Mesendoderm (in vitro differentiated cells): ENCODE measurements at regions not wholly inside any gene's neighbourhood (a gene's known extent, or its start where the extent isn't known, plus 50 kb on each side); places are given as distances from the start of the nearest gene placed in this dataset.

Source experiments
- DNase-seq: peaks from one replicate; pipeline ENCODE4 v3.0.0; 2013
- H2AK5ac ChIP-seq: 2 replicates; pipeline ENCODE4 v1.6.1; 2013; ENCODE audit warnings: low read length, inconsistent platforms
- H2BK120ac ChIP-seq: 2 replicates; pipeline ENCODE4 v1.6.1; 2013; ENCODE audit warnings: low read depth, mild to moderate bottlenecking, low read length, moderate library complexity, mixed read lengths
- H2BK15ac ChIP-seq: replicated peaks from 2 replicates; pipeline ENCODE4 v1.6.1; 2013; ENCODE audit warnings: low read depth, mild to moderate bottlenecking, moderate library complexity
- H2BK5ac ChIP-seq: 2 replicates; pipeline ENCODE4 v1.6.1; 2013; ENCODE audit warnings: low read length, inconsistent platforms
- H3K18ac ChIP-seq: 2 replicates; pipeline ENCODE4 v1.6.1; 2013; ENCODE audit warnings: mild to moderate bottlenecking, low read length, mixed read lengths
- H3K23ac ChIP-seq: one replicate; pipeline ENCODE4 v1.6.1; 2013; ENCODE audit warnings: low read length
- H3K27ac ChIP-seq: 2 replicates; pipeline ENCODE4 v1.5.1; 2013; ENCODE audit warnings: low read depth, mild to moderate bottlenecking, inconsistent platforms, low read length, moderate library complexity
- H3K27me3 ChIP-seq: 2 replicates; pipeline ENCODE4 v1.6.1; 2013; ENCODE audit warnings: low read length, control low read depth, mild to moderate bottlenecking, inconsistent platforms; ENCODE audit not compliant: insufficient read depth, poor library complexity
- H3K36me3 ChIP-seq: 2 replicates; pipeline ENCODE4 v1.6.1; 2013; ENCODE audit warnings: low read length, inconsistent platforms; ENCODE audit not compliant: control insufficient read depth, insufficient read depth
- H3K4ac ChIP-seq: one replicate; pipeline ENCODE4 v1.6.1; 2013; ENCODE audit warnings: low read depth, mild to moderate bottlenecking, low read length, moderate library complexity
- H3K4me1 ChIP-seq: 2 replicates; pipeline ENCODE4 v1.6.1; 2013; ENCODE audit warnings: low read depth, low read length, inconsistent platforms; ENCODE audit not compliant: control insufficient read depth
- H3K4me2 ChIP-seq: 2 replicates; pipeline ENCODE4 v1.6.1; 2013; ENCODE audit warnings: low read length
- H3K4me3 ChIP-seq: 2 replicates; pipeline ENCODE4 v1.5.1; 2013; ENCODE audit warnings: mild to moderate bottlenecking, low read length
- H3K56ac ChIP-seq: one replicate; pipeline ENCODE4 v1.6.1; 2013; ENCODE audit warnings: low read length
- H3K79me1 ChIP-seq: 2 replicates; pipeline ENCODE4 v1.6.1; 2013; ENCODE audit warnings: low read length, inconsistent platforms
- H3K79me2 ChIP-seq: 2 replicates; pipeline ENCODE4 v1.6.1; 2013; ENCODE audit warnings: mild to moderate bottlenecking, low read length; ENCODE audit not compliant: control insufficient read depth, insufficient read depth
- H3K9ac ChIP-seq: 2 replicates; pipeline ENCODE4 v1.6.1; 2013; ENCODE audit warnings: low read length, inconsistent platforms
- H4K5ac ChIP-seq: one replicate; pipeline ENCODE4 v1.6.1; 2013; ENCODE audit warnings: low read length
- H4K8ac ChIP-seq: one replicate; pipeline ENCODE4 v1.6.1; 2013; ENCODE audit warnings: low read depth, mild to moderate bottlenecking, control low read depth, low read length, moderate library complexity
- WGBS: extraction: QIAGEN DNeasy Blood & Tissue Kit; methylation state at CpG from one replicate; pipeline ENCODE4 v1.1.7; 2013; ENCODE audit warnings: low lambda C conversion rate, missing lambda C conversion rate; ENCODE audit not compliant: insufficient coverage; ENCODE audit errors: extremely low coverage; 5-methylcytosine and 5-hydroxymethylcytosine counted together

- Histone ChIP-seq H3K79me2 (no peaks in the 10 kb centered on the region), H3K56ac (no peak overlapping the region), H3K4ac (no peak overlapping the region), H3K9ac (no peak overlapping the region), H3K4me1 (no peaks in the 10 kb centered on the region), H3K23ac (no peak overlapping the region), H3K36me3 (no peaks in the 10 kb centered on the region), H3K27ac (no peak overlapping the region), H3K4me2 (no peak overlapping the region), H3K79me1 (no peaks in the 10 kb centered on the region), H4K8ac (no peak overlapping the region), H3K18ac (no peak overlapping the region), H2BK5ac (no peak overlapping the region), H4K5ac (no peak overlapping the region), H2AK5ac (no peak overlapping the region), H3K4me3 (no peak overlapping the region), H2BK15ac (no peak overlapping the region), H3K27me3 (no peaks in the 10 kb centered on the region), H2BK120ac (no peak overlapping the region)
- DNase-seq, result no peak
- no CpG with 5 or more reads among the region's 1 CpG for WGBS
These were observed 1107.2 kb downstream of the TECRL start for GRCh38 chr4:63302078-63302477.

- WGBS, result no CpG with 5 or more reads among the region's 1 CpG
- H3K79me2 ChIP-seq, result no peaks in the 10 kb centered on the region
- H3K4ac ChIP-seq, result no peak overlapping the region
- H3K56ac ChIP-seq, result no peak overlapping the region
- no peak overlapping the region for H3K18ac ChIP-seq
- H3K4me1 ChIP-seq, result no peaks in the 10 kb centered on the region
- H3K4me2 ChIP-seq, result no peak overlapping the region
- no peak overlapping the region for H4K5ac ChIP-seq
- no peak overlapping the region for H2AK5ac ChIP-seq
- no peak overlapping the region for H3K9ac ChIP-seq
- peak; percentile 27 for DNase-seq
- no peak overlapping the region for H3K23ac ChIP-seq
- no peaks in the 10 kb centered on the region for H3K36me3 ChIP-seq
- H4K8ac ChIP-seq, result no peak overlapping the region
- no peak overlapping the region for H2BK5ac ChIP-seq
- no peaks in the 10 kb centered on the region for H3K27me3 ChIP-seq
- H3K79me1 ChIP-seq, result no peaks in the 10 kb centered on the region
- H3K27ac ChIP-seq, result no peak overlapping the region
- no peak overlapping the region for H2BK120ac ChIP-seq
- no peak overlapping the region for H3K4me3 ChIP-seq
- H2BK15ac ChIP-seq, result no peak overlapping the region
These were observed 1112.5 kb downstream of the TECRL start for GRCh38 chr4:63296773-63297172.

- H2BK5ac ChIP-seq, result no peak overlapping the region
- H3K4ac ChIP-seq, result no peak overlapping the region
- H3K4me3 ChIP-seq, result no peak overlapping the region
- DNase-seq, result no peak
- no peak overlapping the region for H3K23ac ChIP-seq
- H3K18ac ChIP-seq, result no peak overlapping the region
- no peaks in the 10 kb centered on the region for H3K36me3 ChIP-seq
- H3K4me1 ChIP-seq, result no peaks in the 10 kb centered on the region
- no peaks in the 10 kb centered on the region for H3K27me3 ChIP-seq
- H3K9ac ChIP-seq, result no peak overlapping the region
- no peak overlapping the region for H3K56ac ChIP-seq
- no peak overlapping the region for H2AK5ac ChIP-seq
- no peak overlapping the region for H2BK15ac ChIP-seq
- no peak overlapping the region for H2BK120ac ChIP-seq
- no peak overlapping the region for H3K27ac ChIP-seq
- no peak overlapping the region for H4K8ac ChIP-seq
- H4K5ac ChIP-seq, result no peak overlapping the region
- H3K79me2 ChIP-seq, result no peaks in the 10 kb centered on the region
- no CpG with 5 or more reads among the region's 4 CpGs for WGBS
- H3K79me1 ChIP-seq, result no peaks in the 10 kb centered on the region
- no peak overlapping the region for H3K4me2 ChIP-seq
These were observed 1133.8 kb downstream of the TECRL start for GRCh38 chr4:63275491-63275890.

GRCh38 chr4:63269156-63269555 lies 1140.1 kb downstream of the TECRL start:
- Histone ChIP-seq H3K4me1 (no peaks in the 10 kb centered on the region), H3K36me3 (no peaks in the 10 kb centered on the region), H3K18ac (no peak overlapping the region), H2BK120ac (no peak overlapping the region), H3K9ac (no peak overlapping the region), H3K4me3 (no peak overlapping the region), H3K27ac (no peak overlapping the region), H2AK5ac (no peak overlapping the region), H3K79me1 (no peaks in the 10 kb centered on the region), H2BK5ac (no peak overlapping the region), H3K4me2 (no peak overlapping the region), H4K8ac (no peak overlapping the region), H2BK15ac (no peak overlapping the region), H3K27me3 (no peaks in the 10 kb centered on the region), H3K56ac (no peak overlapping the region), H4K5ac (no peak overlapping the region), H3K79me2 (no peaks in the 10 kb centered on the region), H3K4ac (no peak overlapping the region), H3K23ac (no peak overlapping the region)
- DNase-seq, result no peak
- WGBS, result no CpG with 5 or more reads among the region's 1 CpG

- Histone ChIP-seq H4K5ac (no peak overlapping the region), H2BK120ac (no peak overlapping the region), H3K27me3 (no peaks in the 10 kb centered on the region), H3K56ac (no peak overlapping the region), H2BK5ac (no peak overlapping the region), H3K4me2 (no peak overlapping the region), H3K4me3 (no peak overlapping the region), H3K27ac (no peak overlapping the region), H3K4me1 (no peaks in the 10 kb centered on the region), H3K9ac (no peak overlapping the region), H3K79me1 (no peaks in the 10 kb centered on the region), H3K36me3 (no peaks in the 10 kb centered on the region), H2AK5ac (no peak overlapping the region), H3K18ac (no peak overlapping the region), H3K4ac (no peak overlapping the region), H2BK15ac (no peak overlapping the region), H3K79me2 (no peaks in the 10 kb centered on the region), H3K23ac (no peak overlapping the region), H4K8ac (no peak overlapping the region)
- DNase-seq, result no peak
- WGBS, result no CpG with 5 or more reads among the region's 1 CpG
These were observed 1175.6 kb downstream of the TECRL start for GRCh38 chr4:63233671-63234070.

GRCh38 chr4:63232058-63232457 lies 1177.2 kb downstream of the TECRL start:
- H3K9ac ChIP-seq, result no peak overlapping the region
- H3K4me3 ChIP-seq, result no peak overlapping the region
- H3K4ac ChIP-seq, result no peak overlapping the region
- no peak overlapping the region for H4K5ac ChIP-seq
- H3K27ac ChIP-seq, result no peak overlapping the region
- H3K4me2 ChIP-seq, result no peak overlapping the region
- no peak overlapping the region for H2AK5ac ChIP-seq
- H3K23ac ChIP-seq, result no peak overlapping the region
- no peaks in the 10 kb centered on the region for H3K27me3 ChIP-seq
- H3K18ac ChIP-seq, result no peak overlapping the region
- no CpG with 5 or more reads among the region's 1 CpG for WGBS
- no peak overlapping the region for H2BK120ac ChIP-seq
- no peak overlapping the region for H3K56ac ChIP-seq
- DNase-seq, result no peak
- H3K4me1 ChIP-seq, result no peaks in the 10 kb centered on the region
- H3K79me1 ChIP-seq, result no peaks in the 10 kb centered on the region
- H3K79me2 ChIP-seq, result no peaks in the 10 kb centered on the region
- no peaks in the 10 kb centered on the region for H3K36me3 ChIP-seq
- H2BK15ac ChIP-seq, result no peak overlapping the region
- H4K8ac ChIP-seq, result no peak overlapping the region
- H2BK5ac ChIP-seq, result no peak overlapping the region
